Osteocyte (in vitro differentiated cells): ENCODE measurements at regions not wholly inside any gene's neighbourhood (a gene's known extent, or its start where the extent isn't known, plus 50 kb on each side); places are given as distances from the start of the nearest gene placed in this dataset.

Experiments
- DNase-seq: peaks from one replicate; pipeline ENCODE4 v3.0.0; 2021; ENCODE audit warnings: mixed read lengths; ENCODE audit not compliant: unreplicated experiment; ENCODE audit errors: extremely low spot score
- H3K27ac Mint-ChIP-seq: one replicate; pipeline ENCODE4 v1.8.0; 2021; ENCODE audit warnings: mild to moderate bottlenecking, mixed read lengths; ENCODE audit not compliant: unreplicated experiment
- H3K27me3 Mint-ChIP-seq: one replicate; pipeline ENCODE4 v1.8.0; 2021; ENCODE audit warnings: mixed read lengths; ENCODE audit not compliant: unreplicated experiment
- H3K36me3 Mint-ChIP-seq: one replicate; pipeline ENCODE4 v1.8.0; 2021; ENCODE audit warnings: mixed read lengths; ENCODE audit not compliant: unreplicated experiment
- H3K4me1 Mint-ChIP-seq: one replicate; pipeline ENCODE4 v1.8.0; 2021; ENCODE audit warnings: mixed read lengths; ENCODE audit not compliant: unreplicated experiment
- H3K4me3 Mint-ChIP-seq: one replicate; pipeline ENCODE4 v1.8.0; 2021; ENCODE audit warnings: mild to moderate bottlenecking, moderate library complexity, mixed read lengths; ENCODE audit not compliant: unreplicated experiment
- H3K9me3 Mint-ChIP-seq: one replicate; pipeline ENCODE4 v1.8.0; 2021; ENCODE audit warnings: mixed read lengths; ENCODE audit not compliant: unreplicated experiment
- TF ChIP-seq, protein P1 (sequence below): fragments of 200-600 bp; sonication (generic); IDR thresholded peaks from 2 replicates; pipeline ENCODE4 v1.5.0; 2021; ENCODE audit warnings: antibody characterized with exemption, mild to moderate bottlenecking, moderate library complexity

DNA sequence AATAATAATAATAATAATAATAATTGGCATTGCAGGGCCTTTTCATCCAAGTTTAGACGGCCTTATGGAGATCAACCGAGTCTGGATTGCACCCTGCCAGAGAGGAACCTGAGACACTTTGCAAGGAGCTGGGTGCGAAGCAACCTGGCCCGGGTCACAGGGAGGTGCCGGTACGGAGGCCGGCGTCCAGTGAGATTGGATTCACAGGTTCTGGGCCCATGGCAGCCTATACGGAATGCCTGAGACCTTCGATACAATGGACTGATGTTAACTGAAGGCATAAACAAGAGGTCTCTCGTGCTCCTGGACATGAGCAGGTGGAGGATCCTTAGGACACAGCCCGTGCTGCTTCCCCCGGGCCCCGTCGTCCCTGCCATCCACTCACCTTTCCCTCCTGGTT, 416.5 kb upstream of the SALL3 start:
- Mint-ChIP-seq H3K4me3 (no peak overlapping the region), H3K27ac (no peak overlapping the region), H3K27me3 (no peaks in the 10 kb centered on the region), H3K4me1 (no peaks in the 10 kb centered on the region), H3K36me3 (no peaks in the 10 kb centered on the region), H3K9me3 (peaks cover 37% of the 10 kb centered on the region)
- TF ChIP-seq, protein P1, sequence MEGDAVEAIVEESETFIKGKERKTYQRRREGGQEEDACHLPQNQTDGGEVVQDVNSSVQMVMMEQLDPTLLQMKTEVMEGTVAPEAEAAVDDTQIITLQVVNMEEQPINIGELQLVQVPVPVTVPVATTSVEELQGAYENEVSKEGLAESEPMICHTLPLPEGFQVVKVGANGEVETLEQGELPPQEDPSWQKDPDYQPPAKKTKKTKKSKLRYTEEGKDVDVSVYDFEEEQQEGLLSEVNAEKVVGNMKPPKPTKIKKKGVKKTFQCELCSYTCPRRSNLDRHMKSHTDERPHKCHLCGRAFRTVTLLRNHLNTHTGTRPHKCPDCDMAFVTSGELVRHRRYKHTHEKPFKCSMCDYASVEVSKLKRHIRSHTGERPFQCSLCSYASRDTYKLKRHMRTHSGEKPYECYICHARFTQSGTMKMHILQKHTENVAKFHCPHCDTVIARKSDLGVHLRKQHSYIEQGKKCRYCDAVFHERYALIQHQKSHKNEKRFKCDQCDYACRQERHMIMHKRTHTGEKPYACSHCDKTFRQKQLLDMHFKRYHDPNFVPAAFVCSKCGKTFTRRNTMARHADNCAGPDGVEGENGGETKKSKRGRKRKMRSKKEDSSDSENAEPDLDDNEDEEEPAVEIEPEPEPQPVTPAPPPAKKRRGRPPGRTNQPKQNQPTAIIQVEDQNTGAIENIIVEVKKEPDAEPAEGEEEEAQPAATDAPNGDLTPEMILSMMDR, result no peak
- no peak for DNase-seq

- DNase-seq, result no peak
- TF ChIP-seq, protein P1, result no peak
- Mint-ChIP-seq H3K9me3 (peaks cover 43% of the 10 kb centered on the region), H3K4me3 (no peak overlapping the region), H3K27ac (no peak overlapping the region), H3K27me3 (no peaks in the 10 kb centered on the region), H3K36me3 (no peaks in the 10 kb centered on the region), H3K4me1 (no peaks in the 10 kb centered on the region)
These were observed 415.6 kb upstream of the SALL3 start for GRCh38 chr18:78564030-78564429.

- no peak for DNase-seq
- H3K9me3 Mint-ChIP-seq, result peaks cover 47% of the 10 kb centered on the region
- H3K27ac Mint-ChIP-seq, result no peak overlapping the region
- TF ChIP-seq, protein P1, result no peak
- no peaks in the 10 kb centered on the region for H3K27me3 Mint-ChIP-seq
- no peak overlapping the region for H3K4me3 Mint-ChIP-seq
- H3K4me1 Mint-ChIP-seq, result no peaks in the 10 kb centered on the region
- no peaks in the 10 kb centered on the region for H3K36me3 Mint-ChIP-seq
These were observed 415.1 kb upstream of the SALL3 start for GRCh38 chr18:78564518-78564917.

DNA sequence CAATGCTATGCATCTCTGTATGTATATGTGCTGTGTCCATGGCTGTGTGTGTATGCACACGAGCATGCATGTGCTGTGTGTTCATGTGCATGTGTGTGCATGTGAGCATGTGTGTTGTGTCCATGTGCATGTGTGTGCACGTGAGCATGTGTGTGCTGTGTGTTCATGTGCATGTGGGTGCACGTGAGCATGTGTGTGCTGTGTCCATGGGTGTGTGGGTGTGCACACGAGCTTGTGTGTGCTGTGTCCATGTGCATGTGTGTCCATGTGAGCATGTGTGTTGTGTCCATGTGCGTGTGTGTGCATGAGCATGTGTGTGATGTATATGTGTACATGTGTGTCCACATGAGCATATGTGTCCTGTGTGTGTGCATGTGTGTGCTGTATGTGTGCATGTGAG, 414.4 kb upstream of the SALL3 start:
- no peak for DNase-seq
- no peak overlapping the region for H3K4me3 Mint-ChIP-seq
- H3K36me3 Mint-ChIP-seq, result no peaks in the 10 kb centered on the region
- peaks cover 50% of the 10 kb centered on the region for H3K9me3 Mint-ChIP-seq
- H3K4me1 Mint-ChIP-seq, result no peaks in the 10 kb centered on the region
- H3K27me3 Mint-ChIP-seq, result no peaks in the 10 kb centered on the region
- TF ChIP-seq, protein P1, result no peak
- H3K27ac Mint-ChIP-seq, result no peak overlapping the region

DNA sequence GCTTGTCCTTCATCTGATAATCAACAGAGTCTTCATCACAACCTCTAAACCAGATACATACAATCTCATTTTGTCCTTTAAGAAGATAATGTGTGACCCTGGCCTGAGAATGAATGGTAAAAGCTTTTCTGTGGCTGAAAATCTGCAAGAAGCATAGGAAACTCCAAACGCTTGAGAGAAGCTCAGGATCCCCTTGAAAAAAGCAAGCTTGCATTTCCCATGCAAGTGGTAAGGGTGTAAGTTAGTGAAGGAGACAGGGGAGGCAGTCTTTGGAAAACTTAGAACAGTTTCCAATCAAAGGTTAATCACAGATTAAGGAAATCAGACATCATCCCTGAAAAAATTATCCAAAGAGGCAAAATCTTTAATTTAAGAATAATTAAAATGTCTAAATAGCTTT, 413.6 kb upstream of the SALL3 start:
- TF ChIP-seq, protein P1, result no peak
- Mint-ChIP-seq H3K27me3 (no peaks in the 10 kb centered on the region), H3K9me3 (peaks cover 46% of the 10 kb centered on the region), H3K36me3 (no peaks in the 10 kb centered on the region), H3K4me3 (no peak overlapping the region), H3K4me1 (no peaks in the 10 kb centered on the region), H3K27ac (no peak overlapping the region)
- no peak for DNase-seq
